HAP-1 (cell line): ENCODE measurements at regions not wholly inside any gene's neighbourhood (a gene's known extent, or its start where the extent isn't known, plus 50 kb on each side); places are given as distances from the start of the nearest gene placed in this dataset.

Experiments used
- DNase-seq, 2 experiments: peaks; one replicate each; pipeline ENCODE4 v3.0.0-alpha.2; 2016 to 2020; ENCODE audit warnings: low spot score in 2 of 2
- H3K27me3 ChIP-seq: fragments of 250-450 bp; sonication (Bioruptor Pico); 2 replicates; pipeline ENCODE4 v1.5.1; 2020; ENCODE audit warnings: low read depth, mild to moderate bottlenecking, moderate library complexity
- H3K36me3 ChIP-seq: fragments of 250-450 bp; sonication (Bioruptor Pico); replicated peaks from 2 replicates; pipeline ENCODE4 v1.5.1; 2020; ENCODE audit warnings: mild to moderate bottlenecking
- H3K4me1 ChIP-seq: fragments of 250-450 bp; sonication (Bioruptor Pico); 2 replicates; pipeline ENCODE4 v1.5.1; 2020; ENCODE audit warnings: mild to moderate bottlenecking
- H3K4me3 ChIP-seq: fragments of 250-450 bp; sonication (Bioruptor Pico); 2 replicates; pipeline ENCODE4 v1.5.1; 2020; ENCODE audit warnings: mild to moderate bottlenecking, moderate library complexity
- H3K9me3 ChIP-seq: fragments of 250-450 bp; sonication (Bioruptor Pico); 2 replicates; pipeline ENCODE4 v1.5.1; 2020; ENCODE audit warnings: mild to moderate bottlenecking, moderate library complexity
- in situ Hi-C: fragments of 300-500 bp; cut with MboI; formaldehyde crosslinking; loops from 3 replicates; pipeline ENCODE4 v1.14.3; 2020; ENCODE audit warnings: low sequenced_read_pairs, inconsistent platforms, mixed read lengths

GRCh38 chr5:167592114-167592513 is 699.3 kb upstream of the WWC1 start:
- Histone ChIP-seq H3K9me3 (no peaks in the 10 kb centered on the region), H3K27me3 (peaks cover 10% of the 10 kb centered on the region; the same call in 1 of the 2 replicates), H3K36me3 (no peaks in the 10 kb centered on the region), H3K4me1 (no peaks in the 10 kb centered on the region; the same call in none of the 2 replicates), H3K4me3 (no peak overlapping the region)
- in situ Hi-C loops, result no loop called here
- no peak for DNase-seq

- DNase-seq, result no peak
- Histone ChIP-seq H3K9me3 (no peaks in the 10 kb centered on the region), H3K36me3 (no peaks in the 10 kb centered on the region), H3K27me3 (peaks cover 10% of the 10 kb centered on the region; the same call in 1 of the 2 replicates), H3K4me1 (no peaks in the 10 kb centered on the region), H3K4me3 (no peak overlapping the region)
- in situ Hi-C loops, result no loop called here
Observed at GRCh38 chr5:167593329-167594060, 698.0 kb upstream of the WWC1 start.

DNA sequence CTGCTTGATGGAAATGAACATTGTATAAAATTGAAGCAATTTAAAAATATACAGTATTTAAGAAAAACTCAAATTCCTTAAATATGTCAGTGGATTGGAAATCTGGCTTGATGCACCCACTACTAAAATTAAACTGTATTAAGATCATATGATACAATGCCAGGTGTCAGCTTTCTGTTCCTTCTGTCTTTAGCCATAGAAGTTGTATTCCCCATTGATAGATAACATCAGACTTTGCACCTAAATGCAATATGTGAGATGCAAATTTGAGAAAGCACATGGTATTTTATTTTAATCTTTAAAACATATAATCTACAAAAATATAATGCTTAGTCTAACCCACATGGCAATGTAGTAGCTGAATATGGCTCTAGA is 697.4 kb upstream of the WWC1 start:
- no peak for DNase-seq
- in situ Hi-C loops, result no loop called here
- H3K4me1 ChIP-seq, result no peaks in the 10 kb centered on the region

GRCh38 chr5:167594750-167595149 is 696.7 kb upstream of the WWC1 start:
- Histone ChIP-seq H3K36me3 (no peaks in the 10 kb centered on the region), H3K4me3 (no peak overlapping the region), H3K27me3 (peaks cover 10% of the 10 kb centered on the region; the same call in 1 of the 2 replicates), H3K4me1 (no peaks in the 10 kb centered on the region), H3K9me3 (no peaks in the 10 kb centered on the region)
- in situ Hi-C loops, result no loop called here
- DNase-seq, result no peak

More for the DNA sequence above, 697.4 kb upstream of the WWC1 start:
- H3K9me3 ChIP-seq, result no peaks in the 10 kb centered on the region
- H3K4me3 ChIP-seq, result no peak overlapping the region
- H3K27me3 ChIP-seq, result peaks cover 10% of the 10 kb centered on the region; the same call in 1 of the 2 replicates
- no peaks in the 10 kb centered on the region for H3K36me3 ChIP-seq

DNA sequence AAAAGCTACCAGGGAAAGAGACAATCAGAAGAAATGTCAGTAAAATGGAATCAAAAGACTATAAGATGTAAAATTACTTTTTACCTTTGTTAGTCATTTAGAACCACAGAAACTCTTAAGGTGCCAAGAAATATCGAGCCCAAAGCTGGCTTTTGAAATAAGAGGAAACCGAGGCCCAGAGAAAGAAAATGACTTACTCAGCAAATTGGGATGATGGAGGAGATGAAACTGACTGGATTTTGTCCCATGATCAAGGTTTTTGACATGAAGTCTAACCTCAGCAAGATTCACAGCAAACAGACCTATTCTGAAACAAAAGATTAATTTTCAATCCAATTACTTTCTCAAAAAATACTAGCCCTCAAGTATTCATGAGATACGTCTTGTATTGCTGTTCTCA is 696.2 kb upstream of the WWC1 start:
- peaks cover 10% of the 10 kb centered on the region; the same call in 1 of the 2 replicates for H3K27me3 ChIP-seq
- no peak overlapping the region for H3K4me3 ChIP-seq
- no peaks in the 10 kb centered on the region for H3K4me1 ChIP-seq
- in situ Hi-C loops, result no loop called here
- H3K36me3 ChIP-seq, result no peaks in the 10 kb centered on the region
- H3K9me3 ChIP-seq, result no peaks in the 10 kb centered on the region
- DNase-seq, result no peak

DNA sequence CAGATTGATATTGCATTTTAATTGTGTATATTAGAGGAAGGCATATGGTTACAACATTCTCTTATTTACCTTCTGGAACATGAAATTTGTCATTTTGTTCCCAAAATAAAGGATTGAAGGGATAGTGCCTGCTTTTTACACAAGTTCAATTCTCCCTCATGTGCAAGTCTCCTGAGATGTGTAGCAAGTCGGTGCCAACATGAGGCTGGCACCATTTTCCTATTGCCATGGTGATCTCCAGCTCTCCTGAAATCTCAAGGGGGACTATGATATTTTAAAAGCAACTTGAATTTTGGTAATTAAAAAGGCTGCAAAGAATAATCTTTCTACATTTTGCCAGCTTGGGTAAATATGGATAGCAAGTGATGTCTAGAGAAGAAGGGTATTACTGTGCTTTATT is 693.3 kb upstream of the WWC1 start:
- Histone ChIP-seq H3K9me3 (no peaks in the 10 kb centered on the region), H3K36me3 (no peaks in the 10 kb centered on the region), H3K4me3 (no peak overlapping the region), H3K27me3 (peaks cover 13% of the 10 kb centered on the region; the same call in 1 of the 2 replicates), H3K4me1 (no peaks in the 10 kb centered on the region)
- no peak for DNase-seq
- in situ Hi-C loops, result no loop called here

DNA sequence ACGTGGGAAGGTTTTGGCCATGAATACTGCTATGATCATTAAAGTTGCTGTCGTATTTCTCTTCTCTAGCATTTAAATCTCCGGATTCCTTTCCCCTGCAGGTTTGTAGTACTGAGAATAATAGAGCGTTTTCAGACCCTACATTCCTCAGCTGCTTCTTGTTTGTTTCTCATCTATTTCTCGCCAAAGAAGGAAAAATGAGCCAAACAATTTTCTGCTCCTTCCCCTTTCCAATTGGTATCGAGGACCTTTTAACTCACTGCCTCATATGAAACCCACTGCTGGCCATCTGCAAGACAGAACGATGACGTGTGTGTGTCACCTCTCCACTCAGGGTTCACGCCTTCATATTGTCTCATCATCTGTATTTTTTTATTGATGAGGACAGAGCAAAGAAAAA is 689.4 kb upstream of the WWC1 start:
- Histone ChIP-seq H3K4me3 (no peak overlapping the region), H3K9me3 (no peaks in the 10 kb centered on the region), H3K36me3 (no peaks in the 10 kb centered on the region), H3K27me3 (0 out of 2 replicates have a peak, but pooled peaks cover 14% of the 10 kb centered on the region), H3K4me1 (no peaks in the 10 kb centered on the region)
- DNase-seq, result no peak
- in situ Hi-C loops, result no loop called here

DNA sequence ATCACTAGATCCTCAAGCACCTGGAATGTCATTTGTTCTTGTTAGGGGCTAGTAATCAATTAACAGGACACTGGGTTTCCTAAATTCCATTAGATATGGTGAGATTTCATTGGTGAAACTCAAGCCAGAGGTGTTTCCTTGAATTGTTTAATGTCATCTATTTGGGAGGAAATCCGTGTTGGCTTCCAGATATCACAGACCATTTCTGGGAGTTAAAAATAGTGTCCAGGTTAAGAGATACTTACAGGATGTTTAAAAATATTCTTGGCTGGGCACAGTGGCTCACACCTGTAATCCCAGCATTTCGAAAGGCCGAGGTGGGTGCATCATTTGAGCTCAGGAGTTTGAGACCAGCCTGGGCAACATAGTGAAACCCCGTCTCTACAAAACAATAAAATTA is 688.3 kb upstream of the WWC1 start:
- 0 out of 2 replicates have a peak, but pooled peaks cover 14% of the 10 kb centered on the region for H3K27me3 ChIP-seq
- H3K9me3 ChIP-seq, result no peaks in the 10 kb centered on the region
- H3K4me3 ChIP-seq, result no peak overlapping the region
- in situ Hi-C loops, result no loop called here
- DNase-seq, result no peak
- H3K4me1 ChIP-seq, result no peaks in the 10 kb centered on the region
- no peaks in the 10 kb centered on the region for H3K36me3 ChIP-seq

- H3K4me1 ChIP-seq, result no peaks in the 10 kb centered on the region
- 0 out of 2 replicates have a peak, but pooled peaks cover 2% of the 10 kb centered on the region for H3K27me3 ChIP-seq
- DNase-seq, result no peak
- H3K36me3 ChIP-seq, result no peaks in the 10 kb centered on the region
- no peaks in the 10 kb centered on the region for H3K9me3 ChIP-seq
- in situ Hi-C loops, result no loop called here
- no peak overlapping the region for H3K4me3 ChIP-seq
Observed at GRCh38 chr5:167608390-167609272, 682.8 kb upstream of the WWC1 start.

DNA sequence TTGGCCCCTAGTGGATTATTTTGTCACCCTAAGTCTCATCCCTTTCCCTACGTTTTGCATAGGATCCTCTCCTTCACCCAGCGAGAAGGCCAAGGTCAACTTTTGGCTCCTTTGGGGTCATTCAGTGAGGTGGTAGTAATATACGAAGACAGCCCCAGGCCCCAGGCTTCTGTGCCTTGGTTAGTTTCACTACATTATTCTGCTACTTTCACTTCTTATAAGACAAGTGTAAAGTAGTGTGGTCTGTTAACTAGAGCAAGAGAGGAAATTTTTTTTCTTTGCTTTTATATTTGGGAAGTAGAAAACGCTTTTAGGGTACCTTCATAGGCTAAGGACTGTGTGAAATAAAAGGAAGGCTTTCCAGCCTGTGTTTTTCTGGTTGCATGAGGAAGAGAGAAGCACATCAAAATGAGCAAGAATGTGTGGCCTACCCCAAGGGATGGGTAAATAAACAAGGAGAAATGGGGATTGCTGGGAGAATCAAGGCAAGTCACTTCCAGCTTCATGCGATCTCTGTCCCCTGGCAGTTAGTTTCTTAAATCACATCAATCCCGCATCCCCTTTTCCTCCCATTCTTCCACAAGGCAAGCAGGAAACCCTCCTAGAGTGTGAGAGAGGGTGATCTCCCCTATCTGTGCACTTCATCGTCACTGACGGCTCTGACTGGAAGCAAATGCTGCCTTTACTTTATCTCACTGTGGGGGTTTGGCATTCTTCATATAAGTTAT is 677.0 kb upstream of the WWC1 start:
- DNase-seq, result no peak
- in situ Hi-C loops, result no loop called here

GRCh38 chr5:167616043-167616890 is 675.2 kb upstream of the WWC1 start:
- Histone ChIP-seq H3K9me3 (no peaks in the 10 kb centered on the region), H3K27me3 (peaks cover 22% of the 10 kb centered on the region), H3K36me3 (no peaks in the 10 kb centered on the region), H3K4me1 (no peaks in the 10 kb centered on the region), H3K4me3 (no peak overlapping the region)
- DNase-seq, result no peak
- in situ Hi-C loops, result no loop called here

More for the DNA sequence above, 677.0 kb upstream of the WWC1 start:
- H3K27me3 ChIP-seq, result peaks cover 19% of the 10 kb centered on the region
- no peaks in the 10 kb centered on the region for H3K4me1 ChIP-seq
- no peaks in the 10 kb centered on the region for H3K36me3 ChIP-seq
- no peaks in the 10 kb centered on the region for H3K9me3 ChIP-seq
- H3K4me3 ChIP-seq, result no peak overlapping the region

DNA sequence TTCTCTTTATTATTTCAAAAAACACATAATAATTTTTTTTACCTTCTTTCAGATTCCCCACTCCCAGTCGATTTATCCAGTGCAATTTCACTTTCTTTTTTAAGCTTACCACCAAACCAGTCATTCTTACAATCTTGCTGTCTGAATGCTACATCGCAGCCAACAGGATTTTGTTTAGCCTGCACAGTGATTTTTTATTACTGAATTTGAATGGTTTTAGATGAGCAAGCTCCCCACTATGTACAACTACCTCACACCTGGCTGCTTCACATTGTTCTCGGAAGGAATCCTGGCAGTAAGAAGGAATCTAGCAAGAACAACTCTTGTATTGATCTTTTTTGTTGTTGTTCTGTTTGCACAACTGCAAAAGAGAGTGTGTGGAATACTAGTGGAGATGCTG is 668.1 kb upstream of the WWC1 start:
- Histone ChIP-seq H3K9me3 (no peaks in the 10 kb centered on the region), H3K4me1 (no peaks in the 10 kb centered on the region), H3K4me3 (no peak overlapping the region), H3K27me3 (peaks cover 9% of the 10 kb centered on the region), H3K36me3 (no peaks in the 10 kb centered on the region)
- DNase-seq, result no peak
- in situ Hi-C loops, result no loop called here

- Histone ChIP-seq H3K36me3 (no peaks in the 10 kb centered on the region), H3K4me3 (no peak overlapping the region), H3K27me3 (peaks cover 7% of the 10 kb centered on the region), H3K4me1 (no peaks in the 10 kb centered on the region), H3K9me3 (no peaks in the 10 kb centered on the region)
- in situ Hi-C loops, result no loop called here
- no peak for DNase-seq
Observed at GRCh38 chr5:167624053-167624452, 667.4 kb upstream of the WWC1 start.
